ENCODE measurements at regions not wholly inside any gene's neighbourhood (a gene's known extent, or its start where the extent isn't known, plus 50 kb on each side); places are given as distances from the start of the nearest gene placed in this dataset.

DNA sequence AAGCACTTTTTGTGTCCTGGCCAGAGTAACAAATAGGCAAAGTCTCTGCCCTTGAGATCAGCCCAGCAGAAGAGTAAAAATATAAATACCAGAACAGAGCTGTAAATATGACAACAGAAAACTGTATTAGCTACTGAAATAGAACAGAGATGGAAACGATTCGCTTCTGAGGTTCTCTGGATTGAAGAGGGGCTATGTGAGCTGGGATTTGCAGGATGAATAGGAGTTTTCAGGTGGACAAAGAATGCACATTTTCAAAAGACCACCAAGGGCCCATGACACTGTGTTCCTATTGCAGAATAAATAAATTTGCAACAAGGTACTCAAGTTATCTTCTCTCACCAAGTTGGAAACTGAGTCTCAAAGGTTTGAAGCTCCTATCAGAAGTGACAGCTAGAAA, 176.6 kb downstream of the BCL11B start:
- TF ChIP-seq EZH2 (IDR thresholded peaks at IDR 0.05; ENCODE audit: borderline replicate concordance, low read depth, low read length, severe bottlenecking) (no peak), POLR2AphosphoS5 (IDR thresholded peaks at IDR 0.05; ENCODE audit: insufficient read depth, low read depth, low read length) (no peak), FOS (IDR thresholded peaks at IDR 0.05; ENCODE audit: borderline replicate concordance, insufficient read depth, low read length) (no peak), MYC (IDR thresholded peaks at IDR 0.05; ENCODE audit: low read depth, low read length) (no peak), POLR2A (IDR thresholded peaks at IDR 0.05; ENCODE audit: low read depth, low read length) (no peak), GATA2 (IDR thresholded peaks at IDR 0.05; ENCODE audit: insufficient read depth, insufficient read length, low read depth, low read length) (no peak), JUN (IDR thresholded peaks at IDR 0.05; ENCODE audit: borderline replicate concordance, insufficient read depth, insufficient read length, low read depth) (no peak)
- TF ChIP-seq, protein P1, sequence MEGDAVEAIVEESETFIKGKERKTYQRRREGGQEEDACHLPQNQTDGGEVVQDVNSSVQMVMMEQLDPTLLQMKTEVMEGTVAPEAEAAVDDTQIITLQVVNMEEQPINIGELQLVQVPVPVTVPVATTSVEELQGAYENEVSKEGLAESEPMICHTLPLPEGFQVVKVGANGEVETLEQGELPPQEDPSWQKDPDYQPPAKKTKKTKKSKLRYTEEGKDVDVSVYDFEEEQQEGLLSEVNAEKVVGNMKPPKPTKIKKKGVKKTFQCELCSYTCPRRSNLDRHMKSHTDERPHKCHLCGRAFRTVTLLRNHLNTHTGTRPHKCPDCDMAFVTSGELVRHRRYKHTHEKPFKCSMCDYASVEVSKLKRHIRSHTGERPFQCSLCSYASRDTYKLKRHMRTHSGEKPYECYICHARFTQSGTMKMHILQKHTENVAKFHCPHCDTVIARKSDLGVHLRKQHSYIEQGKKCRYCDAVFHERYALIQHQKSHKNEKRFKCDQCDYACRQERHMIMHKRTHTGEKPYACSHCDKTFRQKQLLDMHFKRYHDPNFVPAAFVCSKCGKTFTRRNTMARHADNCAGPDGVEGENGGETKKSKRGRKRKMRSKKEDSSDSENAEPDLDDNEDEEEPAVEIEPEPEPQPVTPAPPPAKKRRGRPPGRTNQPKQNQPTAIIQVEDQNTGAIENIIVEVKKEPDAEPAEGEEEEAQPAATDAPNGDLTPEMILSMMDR (IDR thresholded peaks at IDR 0.05; ENCODE audit: extremely low read depth in 1 of 2, insufficient read depth in 1 of 2, low read depth in 1 of 2, low read length in 2 of 2), result no peak
- TF ChIP-seq, protein P2, sequence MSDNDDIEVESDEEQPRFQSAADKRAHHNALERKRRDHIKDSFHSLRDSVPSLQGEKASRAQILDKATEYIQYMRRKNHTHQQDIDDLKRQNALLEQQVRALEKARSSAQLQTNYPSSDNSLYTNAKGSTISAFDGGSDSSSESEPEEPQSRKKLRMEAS (IDR thresholded peaks at IDR 0.05; ENCODE audit: insufficient read depth, insufficient read length), result no peak
- Histone ChIP-seq H3K4me2 (ENCODE audit: insufficient read depth, low read length) (no peak overlapping the region), H3K9me1 (replicated peaks; ENCODE audit: control insufficient read depth, extremely low read depth, insufficient read depth, low read length) (no peaks in the 10 kb centered on the region), H3K27ac (ENCODE audit: insufficient read depth, low read depth, low read length) (no peak overlapping the region), H3K9ac (replicated peaks; ENCODE audit: extremely low read depth, insufficient read depth, low read length) (no peak overlapping the region), H3K36me3 (ENCODE audit: control insufficient read depth in 2 of 2, extremely low read depth in 1 of 2, insufficient read depth in 2 of 2, low read length in 2 of 2) (no peaks in the 10 kb centered on the region), H3K4me3 (replicated peaks in 1 of 3; ENCODE audit: insufficient read depth in 1 of 3, low read depth in 1 of 3, low read length in 3 of 3) (no peak overlapping the region), H4K20me1 (replicated peaks; ENCODE audit: control insufficient read depth, extremely low read depth, insufficient read depth, low read length) (no peaks in the 10 kb centered on the region), H3K9me3 (replicated peaks; ENCODE audit: control insufficient read depth, insufficient read depth, low read length) (peaks cover 2% of the 10 kb centered on the region), H2AFZ (ENCODE audit: low read depth, low read length) (no peak overlapping the region), H3K4me1 (ENCODE audit: control insufficient read depth, extremely low read depth, insufficient read depth, low read length) (no peaks in the 10 kb centered on the region), H3K27me3 (ENCODE audit: control insufficient read depth in 2 of 2, insufficient read depth in 2 of 2, low read length in 2 of 2) (no peaks in the 10 kb centered on the region), H3K79me2 (ENCODE audit: control insufficient read depth, insufficient read depth, low read length) (no peaks in the 10 kb centered on the region)
- ChIA-PET POLR2A (no interaction called here), CTCF (interaction anchor here (0.6 kb wide), 1 partner anchor 12 kb away, joined by 3 read pairs; no protein-coding TSS in a partner anchor)
- intact Hi-C loops (cut with micrococcal nuclease), result no loop called here
- DNase-seq (ENCODE audit: low read depth, low spot score), result no peak
- no TSS peak for BruUV-seq (replicated peaks)
- dilution Hi-C loops (cut with MboI; ENCODE audit: extremely low pct_ligation_motif_present, low sequenced_read_pairs), result no loop called here
- FAIRE-seq, result no peak
